ENCODE measurements at regions not wholly inside any gene's neighbourhood (a gene's known extent, or its start where the extent isn't known, plus 50 kb on each side); places are given as distances from the start of the nearest gene placed in this dataset.

GRCh38 chr20:12152996-12153395 is 235.3 kb downstream of the BTBD3 start:
- TF ChIP-seq GATA3 (IDR thresholded peaks at IDR 0.05; ENCODE audit: low read depth, low read length) (no peak), GATA2 (IDR thresholded peaks at IDR 0.05; ENCODE audit: low read depth, low read length) (no peak)

All from SH-SY5Y (cell line).